ENCODE measurements at regions not wholly inside any gene's neighbourhood (a gene's known extent, or its start where the extent isn't known, plus 50 kb on each side); places are given as distances from the start of the nearest gene placed in this dataset.

DNA sequence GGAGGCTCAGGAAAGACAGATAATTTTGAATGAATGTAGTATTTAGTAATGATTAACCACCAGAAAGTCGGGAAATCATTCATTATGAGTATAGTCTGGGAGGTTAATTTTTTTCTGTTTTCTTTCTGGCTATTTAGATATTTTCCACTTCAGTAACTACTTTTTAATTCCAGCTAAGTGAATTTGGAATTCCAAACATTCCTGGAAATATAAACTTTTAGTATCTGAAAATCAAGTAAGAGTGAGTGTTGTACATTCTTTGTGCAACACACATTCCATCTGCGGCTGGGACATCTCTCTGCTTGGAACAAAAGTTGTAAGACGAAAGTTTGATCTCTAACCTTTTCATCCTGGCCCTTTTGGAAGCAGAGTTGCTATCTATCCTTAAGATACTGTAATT is 275.7 kb upstream of the SPRED2 start:
- H3K4me3 Mint-ChIP-seq = no peak overlapping the region
- peaks cover 0 to 3% (median 0%) of the 10 kb centered on the region in 6 donors for H3K9me3 Mint-ChIP-seq
- DNase-seq = no peak
- H3K27ac Mint-ChIP-seq = no peak overlapping the region
- peaks cover 1 to 10% (median 5%) of the 10 kb centered on the region in 3 donors for H3K27me3 Mint-ChIP-seq (ENCODE audit: low read depth in 3 of 3)
- H3K4me1 Mint-ChIP-seq = no peaks in the 10 kb centered on the region
- H3K36me3 Mint-ChIP-seq = no peaks in the 10 kb centered on the region

DNA sequence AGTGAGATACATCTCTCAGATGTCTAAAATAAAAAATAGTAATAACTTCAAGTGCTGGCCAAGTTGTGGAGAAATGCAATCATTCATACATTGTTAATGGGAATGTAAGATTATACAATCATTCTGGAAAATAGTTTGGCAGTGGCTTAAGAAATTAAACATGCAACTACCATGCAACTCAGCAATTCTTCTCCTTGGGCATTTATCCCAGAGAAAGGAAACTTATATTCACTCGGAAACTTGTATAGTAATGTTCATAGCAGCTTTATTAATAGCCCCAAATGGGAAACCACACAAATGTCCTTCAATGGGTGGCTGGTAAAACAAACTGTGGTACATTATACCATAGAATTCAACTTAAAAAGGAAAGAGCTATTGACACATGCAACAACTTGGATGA is 274.0 kb upstream of the SPRED2 start:
- H3K4me1 Mint-ChIP-seq = no peaks in the 10 kb centered on the region
- H3K4me3 Mint-ChIP-seq = no peak overlapping the region
- peaks cover 0 to 3% (median 0%) of the 10 kb centered on the region in 6 donors for H3K9me3 Mint-ChIP-seq

DNA sequence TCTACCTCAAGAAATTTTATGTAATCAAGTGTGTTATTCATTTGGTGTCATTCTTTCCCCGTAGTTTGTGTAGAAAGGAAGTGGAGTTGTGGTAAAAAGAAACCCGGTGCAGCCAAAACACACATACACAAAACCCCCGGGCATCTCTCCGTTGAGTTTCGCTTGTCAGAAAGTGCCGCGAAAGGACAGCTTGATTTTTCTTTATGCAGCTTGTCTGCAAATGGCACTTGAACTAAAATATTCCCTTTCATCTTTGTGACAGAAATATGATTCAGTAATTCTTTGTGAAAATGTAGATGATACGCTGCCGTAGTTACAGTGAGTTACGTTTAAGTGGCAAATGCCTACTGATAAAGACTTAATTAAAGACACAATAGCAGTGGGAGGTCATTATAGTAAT is 268.8 kb upstream of the SPRED2 start:
- no peak for DNase-seq
- H3K27me3 Mint-ChIP-seq (ENCODE audit: low read depth in 3 of 3) = peaks cover 0 to 6% (median 2%) of the 10 kb centered on the region in 3 donors
- H3K27ac Mint-ChIP-seq = no peak overlapping the region
- no peaks in the 10 kb centered on the region for H3K36me3 Mint-ChIP-seq
- no peak overlapping the region for H3K4me3 Mint-ChIP-seq
- H3K9me3 Mint-ChIP-seq = peaks cover 0 to 4% (median 0%) of the 10 kb centered on the region in 6 donors
- no peaks in the 10 kb centered on the region for H3K4me1 Mint-ChIP-seq

More for the DNA sequence above, 274.0 kb upstream of the SPRED2 start:
- DNase-seq = no peak
- no peaks in the 10 kb centered on the region for H3K36me3 Mint-ChIP-seq
- no peak overlapping the region for H3K27ac Mint-ChIP-seq
- H3K27me3 Mint-ChIP-seq (ENCODE audit: low read depth in 3 of 3) = peaks cover 1 to 12% (median 5%) of the 10 kb centered on the region in 3 donors

DNA sequence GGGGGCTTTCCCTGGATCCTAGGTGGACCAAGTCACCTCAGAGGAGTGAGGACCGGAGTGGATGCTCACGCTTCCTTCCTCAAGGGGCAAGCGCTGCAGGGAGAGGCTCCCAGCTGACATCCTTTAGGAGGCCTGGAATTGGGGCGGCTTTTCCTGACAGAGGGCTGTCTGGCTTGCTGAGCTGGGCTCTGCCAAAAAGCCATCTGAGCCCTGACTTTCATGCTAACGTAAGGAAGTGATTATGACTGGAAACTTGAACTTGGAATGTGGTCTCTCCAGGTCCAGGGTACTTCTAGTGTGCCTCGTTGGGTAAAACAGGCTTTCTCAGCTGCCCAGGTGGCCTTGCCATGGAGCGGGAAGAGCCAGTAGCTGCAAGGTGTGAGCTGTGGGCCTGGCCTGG is 268.3 kb upstream of the SPRED2 start:
- Mint-ChIP-seq H3K4me1 (no peaks in the 10 kb centered on the region), H3K27ac (no peak overlapping the region), H3K27me3 (ENCODE audit: low read depth in 3 of 3) (peaks cover 0 to 6% (median 5%) of the 10 kb centered on the region in 3 donors), H3K4me3 (no peak overlapping the region), H3K9me3 (peaks cover 0 to 4% (median 0%) of the 10 kb centered on the region in 6 donors), H3K36me3 (no peaks in the 10 kb centered on the region)
- no peak for DNase-seq

DNA sequence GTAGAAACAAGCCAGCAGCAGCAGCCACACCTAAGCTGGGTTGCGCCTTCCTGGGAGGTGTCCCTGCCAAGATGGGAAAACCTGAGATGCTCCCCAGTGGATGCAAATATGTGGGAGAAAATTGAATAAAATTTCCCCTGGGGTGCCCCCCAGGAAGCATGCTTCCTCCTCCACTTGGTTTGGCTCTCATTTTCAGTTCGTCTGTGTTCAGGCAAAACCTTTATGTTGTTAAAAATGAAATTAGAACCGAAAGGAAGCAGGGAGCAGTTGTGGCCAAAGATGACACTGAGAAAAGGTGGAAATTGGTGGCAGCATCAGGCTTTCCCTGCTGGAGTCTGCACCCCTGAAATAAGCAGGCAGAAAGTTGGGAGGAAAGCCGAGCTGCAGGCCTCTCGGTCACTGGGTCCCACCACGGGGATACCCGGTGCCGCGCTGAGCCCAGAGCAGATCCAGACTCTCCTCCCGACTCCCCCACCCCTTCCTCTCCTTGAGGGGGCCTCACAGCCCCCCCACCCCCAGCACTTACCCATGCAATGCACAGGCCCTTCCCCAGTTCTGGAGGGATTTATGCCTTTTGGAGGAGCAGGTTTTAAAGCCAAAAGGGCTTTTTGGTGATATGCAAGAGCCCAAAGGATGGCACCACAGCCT is 267.7 kb upstream of the SPRED2 start:
- Mint-ChIP-seq H3K36me3 (no peaks in the 10 kb centered on the region), H3K9me3 (peaks cover 0 to 4% (median 0%) of the 10 kb centered on the region in 6 donors), H3K27ac (no peak overlapping the region)

GRCh38 chr2:65691816-65692215 is 259.4 kb upstream of the SPRED2 start:
- no peaks in the 10 kb centered on the region for H3K36me3 Mint-ChIP-seq
- no peak for DNase-seq
- H3K4me3 Mint-ChIP-seq = no peak overlapping the region
- H3K4me1 Mint-ChIP-seq = no peaks in the 10 kb centered on the region
- no peak overlapping the region for H3K27ac Mint-ChIP-seq
- H3K9me3 Mint-ChIP-seq = peaks cover 0 to 3% (median 0%) of the 10 kb centered on the region in 6 donors
- peaks cover 4 to 6% (median 5%) of the 10 kb centered on the region in 3 donors for H3K27me3 Mint-ChIP-seq (ENCODE audit: low read depth in 3 of 3)

More for the DNA sequence above, 267.7 kb upstream of the SPRED2 start:
- H3K4me3 Mint-ChIP-seq = no peak overlapping the region
- no peak for DNase-seq
- H3K4me1 Mint-ChIP-seq = no peaks in the 10 kb centered on the region
- peaks cover 0 to 6% (median 6%) of the 10 kb centered on the region in 3 donors for H3K27me3 Mint-ChIP-seq (ENCODE audit: low read depth in 3 of 3)

DNA sequence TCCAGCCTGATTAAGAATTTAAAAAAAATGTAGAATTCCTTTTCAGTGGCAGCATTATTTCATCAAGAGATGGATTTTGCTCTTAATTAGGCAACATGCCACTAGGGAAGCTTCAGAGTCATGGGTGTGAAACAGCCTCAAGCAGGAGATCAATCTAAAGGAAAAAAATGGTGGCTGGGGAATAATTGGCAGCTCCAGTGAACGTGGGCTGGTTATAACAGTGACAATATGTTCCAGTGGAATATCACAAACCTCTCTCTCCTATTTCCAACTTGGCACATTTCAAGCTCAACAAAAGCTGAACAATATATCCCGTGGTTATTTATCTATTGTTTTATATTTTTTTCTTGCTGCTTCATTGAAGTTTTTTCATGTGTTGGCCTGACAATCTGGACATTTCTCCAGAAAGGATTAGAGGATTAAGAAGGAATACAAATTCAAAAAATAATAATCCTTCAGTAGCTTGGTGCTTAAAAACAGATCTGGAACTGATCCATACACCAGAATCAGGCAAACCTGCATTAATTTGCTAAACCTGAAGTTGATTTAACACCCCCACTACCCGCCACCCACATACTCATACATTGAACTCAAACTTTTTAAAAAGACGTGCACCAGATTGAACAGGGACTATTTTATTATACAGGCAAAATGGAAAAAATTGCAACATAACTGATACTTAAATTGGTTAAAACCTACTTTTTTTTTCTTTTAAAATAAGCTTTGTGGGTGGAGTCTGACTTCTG is 255.9 kb upstream of the SPRED2 start:
- H3K9me3 Mint-ChIP-seq = no peaks in the 10 kb centered on the region
- H3K4me3 Mint-ChIP-seq = no peak overlapping the region
- peaks cover 0 to 6% (median 5%) of the 10 kb centered on the region in 3 donors for H3K27me3 Mint-ChIP-seq (ENCODE audit: low read depth in 3 of 3)
- no peaks in the 10 kb centered on the region for H3K36me3 Mint-ChIP-seq
- H3K27ac Mint-ChIP-seq = no peak overlapping the region
- no peak for DNase-seq
- H3K4me1 Mint-ChIP-seq = no peaks in the 10 kb centered on the region

DNA sequence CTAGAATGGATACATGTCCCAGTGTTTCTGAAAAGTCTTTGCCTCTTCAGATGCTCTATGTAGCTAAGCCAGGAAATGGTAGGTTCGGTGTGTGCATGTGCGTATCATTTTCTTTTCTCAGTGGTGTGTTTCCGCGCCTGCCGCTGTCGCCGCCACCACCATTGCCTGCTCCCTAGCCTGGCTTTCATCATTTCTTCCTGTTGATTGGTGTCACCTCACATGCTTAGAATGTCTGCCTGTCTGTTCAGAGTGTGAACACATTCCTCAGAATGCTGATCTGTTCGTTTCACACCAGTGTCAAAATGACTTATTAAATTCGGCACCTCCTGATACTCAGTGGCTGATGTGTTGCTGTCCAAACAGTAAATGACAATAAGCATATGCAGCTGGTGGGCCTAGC is 255.2 kb upstream of the SPRED2 start:
- no peaks in the 10 kb centered on the region for H3K4me1 Mint-ChIP-seq
- no peak overlapping the region for H3K4me3 Mint-ChIP-seq
- no peak for DNase-seq
- peaks cover 0 to 6% (median 5%) of the 10 kb centered on the region in 3 donors for H3K27me3 Mint-ChIP-seq (ENCODE audit: low read depth in 3 of 3)
- H3K27ac Mint-ChIP-seq = no peak overlapping the region
- H3K36me3 Mint-ChIP-seq = no peaks in the 10 kb centered on the region
- no peaks in the 10 kb centered on the region for H3K9me3 Mint-ChIP-seq

DNA sequence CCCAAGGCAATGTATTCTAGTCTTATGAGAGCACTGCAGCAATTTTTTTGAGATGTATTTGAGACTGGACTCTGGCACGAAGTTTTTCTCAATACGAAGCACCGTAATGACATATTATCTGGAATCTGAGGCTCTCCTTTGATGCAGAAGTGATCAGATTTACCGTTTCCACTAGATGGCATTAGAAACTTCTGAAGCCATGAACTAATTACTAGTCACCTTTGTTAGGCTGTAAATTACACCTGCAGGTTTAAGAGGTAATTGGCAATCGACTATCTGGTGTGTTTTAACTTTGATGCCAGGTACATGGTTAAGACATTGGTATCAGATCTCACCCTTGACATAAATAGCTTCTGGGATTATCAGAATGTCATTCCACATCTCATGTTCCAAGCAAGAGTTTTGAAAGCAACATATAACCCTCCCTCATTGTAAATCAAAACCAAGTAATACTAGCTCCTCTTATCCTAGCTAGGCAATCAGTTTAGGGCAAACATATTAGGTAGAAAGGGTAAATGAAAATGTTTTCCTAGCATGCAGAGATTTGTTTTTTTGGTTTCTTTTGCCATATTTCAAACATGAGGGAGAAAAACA is 254.6 kb upstream of the SPRED2 start:
- H3K27me3 Mint-ChIP-seq (ENCODE audit: low read depth in 3 of 3) = peaks cover 0 to 6% (median 5%) of the 10 kb centered on the region in 3 donors
- H3K4me3 Mint-ChIP-seq = no peak overlapping the region
- no peaks in the 10 kb centered on the region for H3K9me3 Mint-ChIP-seq
- no peak for DNase-seq
- no peaks in the 10 kb centered on the region for H3K4me1 Mint-ChIP-seq
- H3K27ac Mint-ChIP-seq = no peak overlapping the region
- no peaks in the 10 kb centered on the region for H3K36me3 Mint-ChIP-seq

GRCh38 chr2:65681503-65681902 is 249.1 kb upstream of the SPRED2 start:
- Mint-ChIP-seq H3K36me3 (no peaks in the 10 kb centered on the region), H3K27ac (no peak overlapping the region), H3K4me1 (no peaks in the 10 kb centered on the region), H3K27me3 (ENCODE audit: low read depth in 3 of 3) (peaks cover 3 to 7% (median 5%) of the 10 kb centered on the region in 3 donors), H3K4me3 (no peak overlapping the region), H3K9me3 (peaks cover 0 to 5% (median 0%) of the 10 kb centered on the region in 6 donors)
- DNase-seq = no peak

GRCh38 chr2:65678779-65679391 is 246.5 kb upstream of the SPRED2 start:
- Mint-ChIP-seq H3K4me3 (no peak overlapping the region), H3K36me3 (no peaks in the 10 kb centered on the region), H3K27ac (no peak overlapping the region), H3K9me3 (peaks cover 0 to 10% (median 6%) of the 10 kb centered on the region in 6 donors), H3K27me3 (ENCODE audit: low read depth in 3 of 3) (peaks cover 5 to 11% (median 9%) of the 10 kb centered on the region in 3 donors), H3K4me1 (no peaks in the 10 kb centered on the region)
- DNase-seq = no peak

DNA sequence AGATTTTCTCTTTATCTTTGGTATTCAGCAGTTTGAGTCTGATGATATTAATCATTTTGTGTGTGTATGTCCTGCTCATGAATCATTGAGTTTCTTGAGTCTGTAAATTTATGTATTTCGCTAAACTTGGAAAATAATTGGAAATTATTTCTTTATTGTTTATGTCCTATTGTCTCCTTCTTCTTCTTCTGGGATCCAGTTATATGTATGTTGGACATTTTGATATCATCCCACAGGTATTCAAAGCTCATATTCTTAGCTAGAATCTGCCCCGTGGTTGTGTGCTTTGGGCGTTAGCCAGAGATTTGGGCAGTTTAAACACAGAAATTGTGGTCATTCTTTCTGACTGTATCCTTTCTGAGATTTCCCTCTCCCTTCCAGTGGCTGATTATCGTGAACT is 243.0 kb upstream of the SPRED2 start:
- peaks cover 2 to 8% (median 8%) of the 10 kb centered on the region in 3 donors for H3K27me3 Mint-ChIP-seq (ENCODE audit: low read depth in 3 of 3)
- H3K4me1 Mint-ChIP-seq = no peaks in the 10 kb centered on the region
- H3K4me3 Mint-ChIP-seq = no peak overlapping the region
- H3K9me3 Mint-ChIP-seq = peaks cover 0 to 10% (median 6%) of the 10 kb centered on the region in 6 donors
- no peak for DNase-seq
- no peak overlapping the region for H3K27ac Mint-ChIP-seq
- no peaks in the 10 kb centered on the region for H3K36me3 Mint-ChIP-seq

- no peak overlapping the region for H3K4me3 Mint-ChIP-seq
- H3K27ac Mint-ChIP-seq = no peak overlapping the region
- no peaks in the 10 kb centered on the region for H3K4me1 Mint-ChIP-seq
- peaks cover 0 to 16% (median 9%) of the 10 kb centered on the region in 6 donors for H3K9me3 Mint-ChIP-seq
- DNase-seq = no peak
- H3K36me3 Mint-ChIP-seq = no peaks in the 10 kb centered on the region
- H3K27me3 Mint-ChIP-seq (ENCODE audit: low read depth in 3 of 3) = peaks cover 2 to 7% (median 4%) of the 10 kb centered on the region in 3 donors
Measured at GRCh38 chr2:65671670-65672242, 239.4 kb upstream of the SPRED2 start.
